HG03025 (cell line): ENCODE measurements at regions not wholly inside any gene's neighbourhood (a gene's known extent, or its start where the extent isn't known, plus 50 kb on each side); places are given as distances from the start of the nearest gene placed in this dataset.
"Not testable (repeated sequence)": the region's sequence is repeated elsewhere in the genome, so short reads cannot be mapped to it uniquely, and the experiment has no call there.

Experiments
- ATAC-seq: cut with Tn5 transposase; IDR thresholded peaks from one replicate; pipeline ENCODE4 v1.9.1; 2021; ENCODE audit warnings: mild to moderate bottlenecking, moderate library complexity; ENCODE audit not compliant: unreplicated experiment, low FRiP score

DNA sequence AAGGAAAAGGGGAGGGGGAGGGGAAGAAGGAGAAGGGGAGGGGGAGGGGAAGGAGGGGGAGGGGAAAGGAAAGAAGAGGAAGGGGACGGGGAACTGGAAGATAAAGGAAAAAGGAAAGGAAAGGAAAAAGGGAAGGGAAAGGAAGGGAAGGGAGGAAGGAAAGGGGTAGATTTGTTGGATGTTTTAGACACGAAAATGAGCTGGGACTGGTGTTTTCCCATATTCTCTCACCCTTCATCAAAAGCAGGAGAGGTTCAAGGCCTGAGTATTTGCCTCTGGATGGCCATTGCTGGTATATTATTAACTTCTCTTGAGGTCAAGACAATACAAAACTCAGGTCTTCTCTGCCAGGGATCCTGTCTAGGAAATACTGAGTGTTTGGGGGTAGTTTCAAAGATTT lies 652.7 kb downstream of the ANKRD7 start:
- no peak for ATAC-seq

DNA sequence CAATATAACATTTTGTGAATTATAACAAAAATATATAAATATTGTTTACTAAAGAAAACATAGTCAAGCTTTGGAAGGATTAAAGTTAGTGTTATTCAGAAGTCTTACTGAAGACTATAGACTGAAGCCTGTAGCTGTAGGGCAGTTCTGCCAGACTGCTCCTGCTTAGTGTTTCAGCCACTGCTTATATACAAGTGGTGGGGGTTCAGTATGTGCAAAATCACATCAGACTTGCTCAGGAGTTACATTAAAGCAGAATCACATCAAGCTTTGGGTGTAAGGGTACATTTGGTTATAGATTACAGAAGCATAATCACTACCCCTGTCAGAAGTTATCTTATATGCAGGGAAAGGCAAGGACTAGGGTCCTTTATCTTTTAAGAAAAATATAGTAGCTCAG lies 653.8 kb downstream of the ANKRD7 start:
- no peak for ATAC-seq

DNA sequence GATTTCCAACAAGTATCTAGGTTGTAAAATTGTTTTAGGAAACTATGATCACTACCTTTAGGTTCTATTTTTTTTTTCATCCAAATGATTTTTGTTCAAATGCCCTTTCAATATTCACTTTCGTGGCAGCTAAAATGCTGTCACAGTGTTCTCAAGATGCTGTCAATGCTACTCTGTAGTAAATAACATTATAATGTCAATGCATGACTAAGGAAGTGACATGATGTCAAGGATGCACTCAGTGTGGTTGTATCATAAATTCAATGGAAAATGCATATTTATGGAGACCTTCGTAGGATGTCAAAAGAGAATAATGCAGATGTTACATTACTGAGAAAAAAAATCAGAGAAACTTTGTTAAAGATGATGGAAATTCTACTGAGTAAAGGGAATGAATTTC lies 673.8 kb downstream of the ANKRD7 start:
- ATAC-seq, result no peak

DNA sequence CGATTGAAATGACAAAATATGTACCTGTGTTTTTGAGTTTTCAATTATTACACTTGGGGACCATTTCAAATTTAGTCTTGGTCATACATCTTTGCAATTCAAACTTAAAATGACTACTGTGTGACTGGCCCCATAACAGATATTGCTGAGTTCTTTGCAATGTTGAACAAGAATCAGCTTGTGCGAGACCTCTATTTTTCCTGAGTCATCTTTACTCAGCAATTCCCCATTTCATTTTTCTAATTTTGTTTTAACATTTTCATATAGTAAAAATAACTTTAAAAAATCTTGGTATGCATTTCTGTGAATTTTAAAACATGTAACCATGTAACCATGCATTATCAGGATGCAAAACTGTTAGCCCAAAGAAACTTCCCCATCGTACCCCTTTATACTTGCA lies 678.1 kb downstream of the ANKRD7 start:
- ATAC-seq, result no peak

DNA sequence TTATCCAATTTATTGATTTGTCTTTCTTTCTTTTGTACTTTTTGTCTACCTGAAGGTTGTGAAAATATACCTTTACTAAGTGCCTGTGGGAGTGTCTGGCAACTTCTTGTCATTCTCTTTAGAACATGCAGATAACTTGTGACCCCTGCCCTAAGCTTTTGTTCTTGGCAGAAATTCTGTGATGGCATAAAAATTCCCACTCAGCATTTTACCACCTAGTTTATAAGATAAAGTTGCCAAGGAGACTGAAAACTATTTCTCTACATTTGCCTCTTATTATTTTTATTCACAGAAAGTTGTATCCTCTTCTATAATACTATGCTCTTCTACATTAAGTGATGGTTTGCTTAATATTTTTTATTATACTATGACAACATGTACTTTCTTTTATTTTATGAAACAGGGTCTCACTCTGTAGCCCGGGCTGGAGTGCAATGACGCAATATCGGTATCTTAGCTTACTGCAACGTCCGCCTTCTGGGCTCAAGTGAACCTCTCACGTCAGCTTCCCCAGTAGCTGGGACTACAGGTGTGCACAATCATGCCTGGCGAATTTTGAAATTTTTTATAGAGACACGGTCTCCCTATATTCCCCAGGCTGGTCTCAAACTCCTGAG lies 683.5 kb downstream of the ANKRD7 start:
- no peak for ATAC-seq

DNA sequence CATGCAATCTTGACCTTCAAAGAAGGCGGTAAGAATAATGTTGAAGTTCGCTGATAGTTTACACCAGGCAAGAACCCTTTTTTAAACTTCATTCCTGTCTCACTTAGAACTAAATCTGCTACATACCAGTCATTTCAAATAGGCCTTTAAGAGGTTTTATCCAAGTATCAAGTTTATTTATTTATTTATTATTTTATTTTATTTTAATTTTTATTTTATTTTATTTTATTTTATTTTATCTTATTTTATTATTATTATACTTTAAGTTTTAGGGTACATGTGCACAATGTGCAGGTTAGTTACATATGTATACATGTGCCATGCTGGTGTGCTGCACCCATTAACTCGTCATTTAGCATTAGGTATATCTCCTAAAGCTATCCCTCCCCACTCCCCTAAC lies 691.6 kb downstream of the ANKRD7 start:
- not testable (repeated sequence) for ATAC-seq

DNA sequence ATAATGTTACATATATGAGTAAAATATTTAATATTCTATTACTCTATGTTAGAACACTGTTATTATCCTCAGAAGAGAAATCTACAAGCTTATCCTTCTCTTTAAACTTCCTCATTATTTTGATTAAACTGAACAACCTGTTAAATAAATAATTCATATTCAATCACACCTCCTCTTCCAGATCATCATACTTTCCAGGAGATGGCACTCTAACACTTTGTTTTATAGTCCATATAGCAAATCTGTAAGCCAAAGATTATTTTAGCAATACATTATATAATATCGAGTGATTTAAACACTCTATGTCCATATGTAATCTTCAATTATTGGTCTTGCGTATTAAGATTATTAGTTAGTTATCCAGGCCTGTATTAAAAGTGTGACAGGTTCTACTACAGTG lies 694.1 kb downstream of the ANKRD7 start:
- ATAC-seq, result no peak

DNA sequence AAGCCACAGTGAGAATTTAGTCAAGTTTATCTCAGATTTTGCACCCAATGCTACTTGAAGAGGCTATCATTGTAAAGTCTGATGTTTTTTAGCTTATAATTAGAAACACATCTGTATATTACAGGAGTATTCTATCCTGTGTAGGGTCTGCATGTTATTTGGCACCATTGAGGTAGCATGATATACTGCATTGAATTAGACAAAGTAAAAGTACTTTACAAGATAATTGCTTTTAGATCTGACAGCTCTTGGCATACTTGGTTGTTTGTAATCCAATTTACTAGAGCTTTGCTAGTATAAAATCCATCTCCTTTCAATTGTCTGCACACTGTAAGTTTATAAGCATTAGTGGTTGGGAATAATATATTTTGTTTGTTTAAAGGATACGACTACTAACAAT lies 714.3 kb downstream of the ANKRD7 start:
- no peak for ATAC-seq

DNA sequence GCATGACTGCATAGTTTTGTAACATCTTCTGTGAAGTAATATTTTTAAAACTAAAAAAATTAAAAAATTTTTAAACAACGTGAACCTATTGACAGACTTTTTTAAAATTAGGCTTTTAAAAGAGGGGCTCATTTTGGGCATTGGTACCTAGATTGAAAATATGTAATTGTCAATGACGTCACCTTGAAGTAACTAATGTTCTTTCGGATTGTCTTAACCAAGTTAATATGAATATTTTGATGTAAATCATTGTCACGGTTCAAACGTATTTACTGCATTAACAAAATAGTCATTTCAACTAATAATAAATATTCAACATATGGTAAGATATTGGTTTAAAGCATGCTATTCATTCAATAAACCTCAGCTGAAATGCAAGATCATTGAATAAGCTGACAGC lies 719.8 kb downstream of the ANKRD7 start:
- ATAC-seq, result no peak

DNA sequence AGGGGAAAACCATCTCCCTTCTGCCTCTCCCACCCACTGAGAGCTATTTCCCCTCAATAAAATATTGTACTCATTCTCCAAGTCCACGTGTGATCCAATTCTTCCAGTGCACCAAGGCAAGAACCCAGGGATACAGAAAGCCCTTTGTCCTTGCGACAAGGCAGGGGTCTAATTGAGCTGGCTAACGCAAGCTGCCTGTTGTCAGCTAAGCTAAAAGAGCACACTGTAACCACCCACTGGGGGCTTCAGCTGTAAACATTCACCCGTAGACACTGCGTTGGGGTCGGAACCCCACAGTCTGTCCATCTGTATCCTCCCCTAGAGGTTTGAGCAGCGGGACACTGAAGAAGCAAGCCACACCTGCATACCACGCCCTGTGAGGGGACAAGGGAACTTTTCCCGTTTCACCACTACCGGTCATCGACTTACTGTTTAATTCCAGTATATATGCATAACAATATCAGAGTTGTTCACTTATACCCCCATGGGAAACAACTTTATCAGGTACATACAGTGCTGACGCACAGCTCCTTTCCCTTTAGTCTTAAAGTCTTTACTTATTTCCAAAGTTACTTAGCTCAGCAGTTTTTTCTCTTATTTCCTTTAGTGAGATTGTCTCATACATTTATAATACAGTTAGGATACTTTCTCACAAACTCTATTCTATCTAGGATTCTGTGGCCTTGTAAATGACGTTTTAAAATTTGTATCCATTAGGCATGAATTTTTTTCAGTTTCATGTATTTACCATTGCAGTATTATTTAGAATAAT lies 721.6 kb downstream of the ANKRD7 start:
- no peak for ATAC-seq

DNA sequence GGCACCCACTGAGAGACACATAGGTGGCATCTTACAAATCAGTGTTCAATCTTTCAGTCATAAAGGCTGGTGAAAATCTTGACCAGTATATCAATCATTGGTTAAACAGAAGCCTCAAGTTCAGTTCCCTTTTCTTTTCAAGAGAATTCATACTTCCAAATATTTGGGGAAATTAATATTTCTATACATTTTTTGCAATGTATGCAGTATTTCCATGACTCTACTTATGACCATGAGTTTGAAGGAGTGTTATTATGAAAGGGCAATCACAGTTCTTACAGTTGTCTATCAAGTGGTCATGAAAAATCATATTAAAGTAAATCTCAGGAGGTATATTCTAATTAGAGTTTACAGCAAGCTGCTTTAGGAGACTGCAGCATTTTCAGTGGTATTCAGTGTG lies 724.0 kb downstream of the ANKRD7 start:
- ATAC-seq, result no peak

DNA sequence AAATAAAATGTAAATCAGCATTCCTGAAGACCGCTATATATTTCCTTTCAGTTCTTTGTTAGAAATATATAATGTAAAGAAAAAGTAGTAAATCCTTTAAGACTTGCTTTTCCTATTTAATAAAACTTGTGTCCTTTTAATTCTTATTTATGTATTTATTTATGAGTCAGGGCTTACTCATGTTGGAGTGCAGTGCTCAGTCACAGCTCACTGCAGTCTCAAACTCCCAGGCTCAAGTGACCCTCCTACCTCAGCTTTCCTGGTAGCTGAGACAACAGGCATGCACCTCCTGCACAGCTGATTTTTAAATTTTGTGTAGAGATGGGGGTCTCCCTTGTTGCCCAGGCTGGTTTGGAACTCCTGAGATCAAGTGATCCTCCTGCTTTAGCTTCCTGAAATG lies 724.5 kb downstream of the ANKRD7 start:
- ATAC-seq, result no peak

DNA sequence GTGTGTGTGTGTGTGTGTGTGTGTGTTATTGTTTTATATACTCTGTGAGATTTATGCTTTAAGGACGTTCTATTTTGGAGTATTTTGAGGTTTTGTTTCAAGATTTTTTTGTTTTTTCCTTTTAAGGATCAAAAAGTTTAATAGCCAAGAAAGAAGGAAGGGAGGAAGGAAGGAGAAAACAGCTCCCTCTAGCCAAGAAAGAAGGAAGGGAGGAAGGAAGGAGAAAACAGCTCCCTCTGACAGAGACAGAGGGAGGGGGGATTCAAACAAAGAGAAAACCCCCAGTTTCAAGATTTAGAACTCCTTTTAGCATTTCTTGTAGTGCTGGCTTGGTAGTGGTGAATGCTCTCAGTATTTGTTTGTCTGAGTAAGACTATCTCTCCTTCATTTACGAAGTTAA lies 731.8 kb downstream of the ANKRD7 start:
- not testable (repeated sequence) for ATAC-seq

DNA sequence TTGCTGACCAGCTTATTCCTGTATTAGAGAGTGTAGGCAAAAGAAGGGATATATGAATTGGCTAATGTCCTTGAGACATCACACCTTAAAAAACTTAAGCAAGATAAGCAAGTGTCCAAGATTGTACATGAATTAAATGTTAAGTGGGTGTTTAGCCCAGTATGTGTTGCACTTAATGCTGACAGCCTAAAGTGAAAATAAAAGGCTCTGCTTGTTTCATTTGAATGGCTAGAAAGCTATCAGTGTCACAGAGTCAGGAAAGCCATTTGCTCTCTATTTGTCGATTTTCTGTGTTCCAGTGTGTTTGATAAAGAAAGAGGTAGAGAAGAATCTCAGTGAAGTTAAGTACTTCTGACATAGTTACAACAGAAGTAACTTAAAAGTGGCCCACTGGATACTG lies 744.9 kb downstream of the ANKRD7 start:
- no peak for ATAC-seq

DNA sequence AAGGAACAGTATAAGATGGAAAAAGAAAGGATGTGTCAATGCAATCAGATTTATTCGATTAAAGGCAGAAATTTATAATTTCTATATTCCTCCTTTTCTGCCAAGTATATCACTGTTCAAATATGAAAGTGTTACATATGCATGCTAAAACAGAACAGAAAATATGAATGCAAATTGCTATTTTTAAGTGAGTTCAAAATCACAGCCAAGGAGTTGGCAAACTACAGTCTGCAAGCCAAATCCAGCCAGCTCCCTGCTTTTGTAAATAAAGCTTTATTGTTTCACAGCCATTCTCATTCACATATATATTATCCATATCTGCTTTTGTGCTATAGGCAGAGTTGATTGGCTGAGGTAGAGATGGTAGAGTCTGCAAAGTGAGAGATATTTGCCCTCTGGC lies 747.2 kb downstream of the ANKRD7 start:
- ATAC-seq, result no peak

DNA sequence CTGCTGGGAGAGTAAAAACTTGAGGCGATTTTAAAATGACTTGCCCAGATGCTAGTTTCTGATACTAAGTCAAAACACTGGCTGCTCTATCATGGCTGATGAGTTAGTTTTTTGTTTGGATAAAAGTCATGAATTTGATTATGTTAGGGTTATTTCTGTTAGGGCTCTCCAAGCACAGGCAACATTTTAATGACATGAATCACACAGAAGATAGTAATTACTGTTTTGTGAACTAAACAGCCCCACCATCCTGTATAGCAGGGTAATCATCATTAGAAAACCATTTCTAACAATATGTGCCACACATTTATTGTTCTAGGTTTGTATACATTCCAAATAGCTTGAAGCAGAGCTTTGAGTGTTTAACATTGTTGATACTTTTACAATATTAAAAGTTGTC lies 750.3 kb downstream of the ANKRD7 start:
- ATAC-seq, result no peak

DNA sequence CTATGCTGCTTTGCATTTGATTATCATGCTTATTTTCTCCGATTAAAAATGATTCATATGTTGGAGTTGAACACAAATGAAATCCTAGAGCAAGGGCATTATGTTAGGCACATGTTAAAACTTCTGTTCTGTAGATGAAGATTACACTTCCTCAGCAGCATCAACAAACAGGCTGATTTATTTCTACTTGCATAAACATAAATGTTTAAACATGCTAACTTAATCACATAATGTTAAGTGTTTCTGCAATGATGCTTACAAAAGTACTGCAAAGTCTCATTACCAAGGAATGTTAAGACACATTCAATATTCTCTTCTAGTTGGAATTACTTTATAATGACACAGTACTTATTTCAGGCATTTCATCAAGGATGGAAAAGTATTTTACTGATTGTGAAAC lies 770.8 kb downstream of the ANKRD7 start:
- no peak for ATAC-seq

DNA sequence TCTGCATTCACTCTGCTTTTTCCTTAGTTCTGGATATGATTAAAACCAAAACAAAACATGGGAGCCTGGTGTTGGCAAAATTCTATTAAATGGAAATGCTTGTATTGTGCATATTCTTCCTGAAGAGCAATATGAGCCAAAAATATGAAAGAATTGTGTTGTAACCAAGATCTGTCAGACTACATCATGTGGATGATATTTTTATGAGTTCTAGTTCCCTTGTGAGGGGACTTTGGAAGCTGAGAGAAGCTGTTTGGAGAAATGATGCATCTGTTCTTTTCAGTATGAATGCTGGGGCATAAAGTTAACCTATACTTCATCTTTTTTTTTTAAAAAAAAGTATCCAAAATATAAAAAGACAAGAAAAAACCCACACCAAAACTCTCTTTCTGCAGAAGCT lies 782.7 kb downstream of the ANKRD7 start:
- no peak for ATAC-seq

DNA sequence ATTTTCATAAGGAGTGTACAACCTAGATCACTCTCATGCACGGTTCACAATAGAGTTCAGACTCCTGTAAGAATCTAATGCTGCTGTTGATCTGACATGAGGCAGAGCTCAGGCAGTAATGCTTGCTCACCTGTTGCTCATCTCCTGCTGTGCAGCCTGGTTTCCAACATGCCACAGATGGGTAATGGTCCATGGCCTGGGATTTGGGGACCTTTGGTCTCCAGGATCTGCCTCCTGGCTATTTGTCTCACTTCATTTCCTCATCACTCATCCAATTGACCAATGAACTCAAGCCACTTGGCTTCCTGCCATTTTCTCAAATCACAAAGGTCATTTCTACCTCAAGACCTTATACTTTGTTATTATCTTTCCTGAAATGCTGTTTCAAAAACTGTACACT lies 786.1 kb downstream of the ANKRD7 start:
- ATAC-seq, result no peak

DNA sequence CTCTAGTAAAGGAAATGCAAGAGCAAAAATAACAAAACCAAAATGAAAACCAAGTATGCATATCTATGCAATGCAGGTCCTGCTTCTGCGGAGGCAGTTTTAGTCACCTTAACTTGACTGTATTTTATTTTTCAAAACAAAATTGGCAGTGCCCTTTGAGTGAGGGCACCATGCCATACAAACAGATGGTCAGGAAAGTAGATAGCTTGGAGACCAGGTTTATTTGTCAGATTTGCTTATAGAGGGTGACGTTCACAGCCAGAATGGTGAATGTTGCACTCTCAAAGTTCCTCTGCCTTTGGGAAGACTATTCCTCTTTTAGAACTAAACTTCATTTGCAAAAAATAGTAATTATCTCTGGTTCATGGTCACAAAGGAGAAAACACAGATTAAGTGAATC lies 801.9 kb downstream of the ANKRD7 start:
- ATAC-seq, result no peak

DNA sequence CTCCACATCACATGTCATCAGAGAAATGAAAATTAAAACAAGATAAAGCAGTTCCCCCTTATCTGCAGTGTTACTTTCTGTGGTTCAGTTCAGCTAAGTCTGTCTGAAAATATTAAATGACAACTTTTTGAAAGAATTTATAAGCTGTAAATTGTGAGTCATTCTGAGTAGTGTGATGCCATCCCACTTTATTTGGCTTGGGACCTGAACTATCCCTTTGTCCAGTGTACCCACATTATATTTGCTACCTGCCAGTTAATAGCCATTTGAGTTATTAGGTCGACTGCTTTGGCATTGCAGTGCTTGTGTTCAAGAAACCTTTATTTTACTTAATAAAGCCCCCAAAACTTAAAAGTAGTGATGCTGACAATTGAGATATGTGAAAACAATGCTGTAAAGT lies 804.2 kb downstream of the ANKRD7 start:
- no peak for ATAC-seq

DNA sequence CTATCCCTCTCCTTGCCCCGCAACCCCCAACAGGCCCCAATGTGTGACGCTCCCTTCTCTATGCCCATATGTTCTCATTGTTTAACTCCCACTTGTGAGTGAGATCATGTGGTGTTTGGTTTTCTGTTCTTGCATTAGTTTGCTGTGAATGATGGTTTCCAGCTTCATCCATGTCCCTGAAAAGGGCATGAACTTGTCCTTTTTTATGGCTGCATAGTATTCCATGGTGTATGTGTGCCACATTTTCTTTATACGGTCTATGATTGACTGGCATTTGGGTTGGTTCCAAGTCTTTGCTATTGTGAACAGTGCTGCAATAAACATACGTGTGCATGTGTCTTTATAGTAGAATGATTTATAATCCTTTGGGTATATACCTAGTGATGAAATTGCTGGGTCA lies 807.6 kb downstream of the ANKRD7 start:
- not testable (repeated sequence) for ATAC-seq
